SH-SY5Y (cell line): ENCODE measurements at regions not wholly inside any gene's neighbourhood (a gene's known extent, or its start where the extent isn't known, plus 50 kb on each side); places are given as distances from the start of the nearest gene placed in this dataset.

ENCODE experiments used
- GATA2 ChIP-seq: IDR thresholded peaks from 2 replicates; pipeline ENCODE4 v1.6.1; 2011; ENCODE audit warnings: mild to moderate bottlenecking, low read depth, low read length
- GATA3 ChIP-seq: IDR thresholded peaks from 2 replicates; pipeline ENCODE4 v1.6.1; 2011; ENCODE audit warnings: low read depth, mild to moderate bottlenecking, low read length, moderate library complexity

DNA sequence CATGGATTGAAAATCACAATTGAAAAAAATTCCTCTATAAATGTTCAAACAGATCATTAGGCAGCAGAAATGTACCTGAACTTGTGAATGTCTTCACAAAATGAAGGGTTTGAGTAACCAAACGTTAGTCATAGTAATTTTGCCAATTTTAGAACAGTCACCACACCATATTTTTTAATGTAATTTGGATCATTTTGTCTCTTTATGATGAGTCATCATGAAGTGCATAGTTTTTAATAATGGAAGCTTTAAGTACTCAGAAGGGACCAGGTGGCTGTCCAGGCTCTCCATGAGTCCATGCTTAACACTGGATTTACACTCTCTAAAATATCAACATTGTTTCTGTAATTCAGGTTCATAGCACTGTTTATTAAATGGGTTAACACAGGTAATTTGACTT, 219.2 kb downstream of the ETV1 start:
- TF ChIP-seq GATA3: no peak
- TF ChIP-seq GATA2: no peak
